Peyer's patch (tissue), 4 donors: ENCODE measurements at regions not wholly inside any gene's neighbourhood (a gene's known extent, or its start where the extent isn't known, plus 50 kb on each side); places are given as distances from the start of the nearest gene placed in this dataset.

Experiments
- DNase-seq, 3 donors: peaks; one replicate each; pipeline ENCODE4 v3.0.0-alpha.2; 2017 to 2019
- H3K27ac ChIP-seq, 4 donors: fragments of 200-600 bp; sonication (generic); one replicate each; pipeline ENCODE4 v1.5.1; 2016 to 2019
- H3K27me3 ChIP-seq, 2 donors: fragments of 200-600 bp; sonication (generic); one replicate each; pipeline ENCODE4 v1.5.1; 2019
- H3K36me3 ChIP-seq, 3 donors: fragments of 200-600 bp; sonication (generic); one replicate each; pipeline ENCODE4 v1.5.1; 2016 to 2019
- H3K4me1 ChIP-seq, 4 donors: fragments of 200-600 bp; sonication (generic); one replicate each; pipeline ENCODE4 v1.5.1; 2016 to 2019
- H3K4me3 ChIP-seq, 4 donors: fragments of 200-600 bp; sonication (generic); 1 replicate in 3 of 4; 2 replicates in 1 of 4; pipeline ENCODE4 v1.5.1; 2016 to 2019; ENCODE audit warnings: mild to moderate bottlenecking in 1 of 4
- H3K9me3 ChIP-seq, 4 donors: fragments of 200-600 bp; sonication (generic); one replicate each; pipeline ENCODE4 v1.5.1; 2016 to 2019; ENCODE audit warnings: mild to moderate bottlenecking in 1 of 4
- POLR2A ChIP-seq, 2 donors: fragments of 450-650 bp; IDR thresholded peaks; one replicate each; pipeline ENCODE4 v1.5.1; 2017; ENCODE audit warnings: antibody characterized with exemption in 2 of 2, mild to moderate bottlenecking in 2 of 2, moderate library complexity in 2 of 2
- TF ChIP-seq, protein P1 (sequence below), 6 experiments: fragments of 450-650 bp in 4 of 6; fragments of 200-600 bp in 2 of 6; sonication (generic) in 1 of 6; IDR thresholded peaks; one replicate each; pipeline ENCODE4 v1.5.1; 2017 to 2019; ENCODE audit warnings: antibody characterized with exemption in 6 of 6, mild to moderate bottlenecking in 3 of 6, moderate library complexity in 1 of 6

DNA sequence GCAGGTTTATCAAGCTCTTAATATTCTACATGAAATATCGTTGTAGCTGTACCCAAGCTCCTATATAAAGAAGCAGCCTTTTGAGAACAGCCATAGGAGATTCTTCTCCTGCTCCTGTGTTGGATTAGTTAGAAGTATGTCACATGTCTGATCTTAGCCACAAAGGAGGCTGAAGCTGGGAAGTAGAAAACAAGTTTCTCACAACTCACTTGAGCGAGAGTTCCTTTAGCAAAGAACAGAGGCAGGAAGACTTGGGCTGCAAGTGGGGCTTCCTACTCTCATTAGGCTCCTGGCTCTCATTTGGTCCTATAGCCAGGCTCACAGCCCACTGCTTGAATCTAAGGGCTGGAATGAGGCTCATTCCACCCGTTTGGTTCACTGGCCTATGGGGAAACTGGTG, 281.9 kb downstream of the BTG1 start:
- TF ChIP-seq, protein P1, sequence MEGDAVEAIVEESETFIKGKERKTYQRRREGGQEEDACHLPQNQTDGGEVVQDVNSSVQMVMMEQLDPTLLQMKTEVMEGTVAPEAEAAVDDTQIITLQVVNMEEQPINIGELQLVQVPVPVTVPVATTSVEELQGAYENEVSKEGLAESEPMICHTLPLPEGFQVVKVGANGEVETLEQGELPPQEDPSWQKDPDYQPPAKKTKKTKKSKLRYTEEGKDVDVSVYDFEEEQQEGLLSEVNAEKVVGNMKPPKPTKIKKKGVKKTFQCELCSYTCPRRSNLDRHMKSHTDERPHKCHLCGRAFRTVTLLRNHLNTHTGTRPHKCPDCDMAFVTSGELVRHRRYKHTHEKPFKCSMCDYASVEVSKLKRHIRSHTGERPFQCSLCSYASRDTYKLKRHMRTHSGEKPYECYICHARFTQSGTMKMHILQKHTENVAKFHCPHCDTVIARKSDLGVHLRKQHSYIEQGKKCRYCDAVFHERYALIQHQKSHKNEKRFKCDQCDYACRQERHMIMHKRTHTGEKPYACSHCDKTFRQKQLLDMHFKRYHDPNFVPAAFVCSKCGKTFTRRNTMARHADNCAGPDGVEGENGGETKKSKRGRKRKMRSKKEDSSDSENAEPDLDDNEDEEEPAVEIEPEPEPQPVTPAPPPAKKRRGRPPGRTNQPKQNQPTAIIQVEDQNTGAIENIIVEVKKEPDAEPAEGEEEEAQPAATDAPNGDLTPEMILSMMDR (IDR thresholded peaks at IDR 0.05) = no peak
- no peak for TF ChIP-seq POLR2A (IDR thresholded peaks at IDR 0.05)
- Histone ChIP-seq H3K4me3 (no peak overlapping the region), H3K4me1 (no peaks in the 10 kb centered on the region), H3K9me3 (no peaks in the 10 kb centered on the region), H3K36me3 (no peaks in the 10 kb centered on the region), H3K27me3 (no peaks in the 10 kb centered on the region), H3K27ac (no peak overlapping the region)
- DNase-seq = no peak

DNA sequence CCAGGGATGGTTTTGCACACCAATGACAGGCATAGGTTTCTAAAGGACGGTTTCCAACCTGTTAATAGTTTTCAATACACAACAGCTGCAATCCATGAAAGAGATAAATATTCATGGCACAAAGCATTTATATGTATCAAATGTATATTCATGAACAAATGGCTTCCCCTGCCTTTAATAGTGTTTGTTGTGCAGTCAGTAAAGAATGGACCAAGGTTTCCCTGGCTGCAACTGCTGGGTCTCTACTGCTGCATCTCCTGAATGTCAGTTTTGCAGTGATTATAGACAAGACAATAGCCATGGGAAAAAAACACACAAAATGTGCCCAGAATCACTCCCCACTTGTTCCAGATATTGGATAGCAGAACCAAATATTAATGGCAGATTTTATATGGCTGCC, 284.1 kb downstream of the BTG1 start:
- Histone ChIP-seq H3K27me3 (no peaks in the 10 kb centered on the region), H3K27ac (no peak overlapping the region), H3K4me3 (no peak overlapping the region), H3K36me3 (no peaks in the 10 kb centered on the region), H3K4me1 (no peaks in the 10 kb centered on the region), H3K9me3 (no peaks in the 10 kb centered on the region)
- TF ChIP-seq, protein P1 (IDR thresholded peaks at IDR 0.05) = no peak
- TF ChIP-seq POLR2A (IDR thresholded peaks at IDR 0.05) = no peak
- DNase-seq = no peak

GRCh38 chr12:91859347-91859746, 286.3 kb downstream of the BTG1 start:
- Histone ChIP-seq H3K27ac (no peak overlapping the region), H3K9me3 (no peaks in the 10 kb centered on the region), H3K27me3 (no peaks in the 10 kb centered on the region), H3K36me3 (no peaks in the 10 kb centered on the region), H3K4me1 (no peaks in the 10 kb centered on the region), H3K4me3 (no peak overlapping the region)
- DNase-seq = no peak
- TF ChIP-seq POLR2A (IDR thresholded peaks at IDR 0.05) = no peak
- TF ChIP-seq, protein P1 (IDR thresholded peaks at IDR 0.05) = no peak

- TF ChIP-seq, protein P1 (IDR thresholded peaks at IDR 0.05) = no peak
- no peak for TF ChIP-seq POLR2A (IDR thresholded peaks at IDR 0.05)
- no peak for DNase-seq
- H3K27ac ChIP-seq = no peak overlapping the region
- H3K4me3 ChIP-seq = no peak overlapping the region
- H3K27me3 ChIP-seq = no peaks in the 10 kb centered on the region
- H3K9me3 ChIP-seq = no peaks in the 10 kb centered on the region
- no peaks in the 10 kb centered on the region for H3K4me1 ChIP-seq
- H3K36me3 ChIP-seq = no peaks in the 10 kb centered on the region
Observed at GRCh38 chr12:91857813-91858542, 287.7 kb downstream of the BTG1 start.

- Histone ChIP-seq H3K36me3 (no peaks in the 10 kb centered on the region), H3K4me3 (no peak overlapping the region), H3K4me1 (no peaks in the 10 kb centered on the region), H3K27me3 (no peaks in the 10 kb centered on the region), H3K27ac (peak overlapping the region in 3 of 4 donors; percentile 17 to 40 (median 34)), H3K9me3 (no peaks in the 10 kb centered on the region)
- no peak for DNase-seq
- TF ChIP-seq, protein P1 (IDR thresholded peaks at IDR 0.05) = no peak
- TF ChIP-seq POLR2A (IDR thresholded peaks at IDR 0.05) = no peak
Observed at GRCh38 chr12:91854725-91855124, 290.9 kb downstream of the BTG1 start.
